DMS53 treated with DMSO at 0.1 percent for 48 hours (cell line): ENCODE measurements at regions not wholly inside any gene's neighbourhood (a gene's known extent, or its start where the extent isn't known, plus 50 kb on each side); places are given as distances from the start of the nearest gene placed in this dataset.

Experiments used
- DNase-seq: peaks from one replicate; lab custom pipeline; 2025; ENCODE audit not compliant: unreplicated experiment; lab: John Stamatoyannopoulos, UW

DNA sequence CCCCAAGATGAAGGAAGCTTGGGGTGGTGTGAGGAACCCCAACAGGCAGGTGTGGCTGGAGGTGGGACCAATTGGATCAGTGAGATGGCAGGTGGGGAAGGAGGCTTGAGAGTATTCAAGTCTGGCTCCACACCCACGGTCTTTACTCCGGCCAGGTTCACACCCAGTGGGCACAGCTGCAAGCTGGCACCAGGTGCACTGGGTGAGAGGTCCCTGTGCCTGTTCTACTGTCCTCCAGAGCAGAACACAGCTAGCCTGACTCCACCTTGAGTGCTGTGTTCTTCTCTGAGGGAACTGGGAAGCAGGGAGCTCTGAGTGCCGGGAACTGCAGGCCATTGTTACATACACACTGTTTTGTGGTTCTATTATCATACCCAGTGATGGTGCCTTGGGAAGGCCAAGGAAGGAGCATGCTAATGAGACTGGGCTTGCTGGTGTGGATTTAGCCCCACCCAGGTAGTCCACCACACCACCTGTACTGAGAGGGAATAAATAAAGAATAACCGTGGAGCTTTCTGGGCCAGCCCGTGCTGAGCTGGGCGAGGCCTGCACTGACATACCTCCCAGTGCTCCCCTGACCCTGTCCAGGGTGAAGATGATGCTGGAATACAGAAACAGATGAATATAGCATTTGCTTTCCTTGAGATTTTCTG is 93.4 kb downstream of the ABHD5 start:
- DNase-seq, result no peak

DNA sequence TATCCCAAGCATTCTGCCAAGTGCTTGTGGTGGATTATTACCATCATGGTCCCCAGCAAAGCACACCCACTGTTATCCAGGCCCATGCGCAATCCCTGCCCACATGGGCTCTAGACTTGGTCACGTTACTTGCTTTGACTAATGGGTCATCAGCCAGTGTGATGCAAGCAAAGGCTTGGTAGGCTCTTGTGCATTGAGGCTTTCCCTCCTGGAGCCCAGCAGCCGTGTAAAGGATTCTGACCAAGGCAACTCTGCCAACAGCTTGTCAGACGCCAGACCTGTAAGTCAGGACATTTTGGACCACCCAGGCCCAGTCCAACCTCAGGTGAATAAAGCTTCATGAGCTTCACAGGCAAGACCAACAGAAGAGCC is 93.9 kb downstream of the ABHD5 start:
- DNase-seq, result no peak

DNA sequence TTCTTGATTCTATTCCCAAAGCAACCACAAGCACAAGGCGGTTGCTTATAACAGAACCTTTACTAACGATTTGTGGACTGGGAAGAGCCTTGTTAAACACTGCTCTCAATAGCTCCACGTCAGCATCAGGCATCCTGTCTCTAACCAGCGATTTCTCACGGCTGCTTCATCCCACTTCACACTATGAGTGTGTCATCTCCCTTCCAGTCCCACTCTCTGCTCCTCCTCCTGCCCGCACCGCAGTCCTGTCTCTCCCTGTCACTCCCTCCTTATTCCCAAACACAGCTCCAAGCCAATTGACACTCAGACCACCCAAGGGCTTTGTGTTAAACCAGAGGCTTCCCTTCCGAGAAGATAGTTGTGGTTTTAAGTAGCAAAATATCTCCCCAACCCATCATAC is 94.8 kb downstream of the ABHD5 start:
- DNase-seq, result no peak

GRCh38 chr3:43786102-43786501 is 95.4 kb downstream of the ABHD5 start:
- DNase-seq, result no peak

DNA sequence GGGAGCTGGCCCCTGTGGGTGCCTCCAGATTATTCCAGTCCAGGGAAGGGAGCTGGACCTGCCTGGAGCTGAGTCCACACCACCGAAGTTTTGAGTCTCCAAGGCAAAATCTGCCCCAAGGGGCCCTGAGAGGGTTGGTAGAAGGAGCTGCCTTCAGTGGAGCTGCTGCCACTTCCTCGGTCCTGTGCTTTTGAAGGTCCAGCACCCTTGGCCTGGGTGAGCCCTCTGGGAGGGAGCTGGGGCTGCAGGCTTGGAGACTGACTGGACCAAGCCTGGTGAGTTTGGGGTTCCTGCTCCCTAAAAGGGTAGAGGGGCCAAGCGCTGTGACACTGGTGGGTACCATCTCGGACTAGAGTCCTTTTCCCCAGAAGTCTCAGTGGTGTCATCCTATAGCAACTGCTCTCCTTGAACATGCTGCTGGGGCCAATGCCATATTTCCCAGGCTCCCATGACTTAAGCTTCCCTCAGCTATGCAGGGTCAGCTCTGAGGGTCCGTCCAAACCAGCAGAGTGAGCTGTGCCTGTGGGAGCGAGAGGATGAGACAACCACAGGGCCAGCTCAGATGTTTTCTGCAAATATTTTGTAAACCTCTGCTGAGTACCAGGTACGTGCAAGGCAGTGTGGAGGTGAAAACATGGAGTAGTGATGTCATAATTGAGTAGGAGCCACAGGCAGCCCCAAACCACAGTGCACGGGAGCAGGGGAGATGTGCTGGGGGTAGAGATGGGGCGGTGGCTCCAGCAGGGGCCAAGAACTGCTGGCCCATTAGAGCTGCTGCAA is 96.0 kb downstream of the ABHD5 start:
- DNase-seq, result no peak

DNA sequence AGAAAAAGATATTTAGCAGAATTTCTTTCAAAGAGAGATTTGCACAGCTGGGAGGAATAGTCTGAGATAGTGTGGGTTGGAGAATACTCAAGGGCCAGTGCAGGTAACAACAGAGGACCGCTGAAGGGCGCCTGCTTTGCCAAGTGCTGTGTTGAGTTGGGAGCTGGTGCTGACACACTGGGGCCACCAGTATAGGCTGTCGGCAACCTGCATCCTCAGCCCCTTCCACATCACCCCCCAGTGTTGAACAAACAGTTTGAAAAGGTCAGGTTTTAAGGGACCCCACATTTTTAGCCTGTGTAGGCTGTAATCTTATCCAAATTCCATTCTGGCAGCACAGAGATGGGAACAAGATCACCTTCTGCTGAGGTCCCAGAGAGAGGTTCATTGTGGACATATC is 96.6 kb downstream of the ABHD5 start:
- no peak for DNase-seq

GRCh38 chr3:43789028-43789427 is 98.3 kb downstream of the ABHD5 start:
- no peak for DNase-seq

DNA sequence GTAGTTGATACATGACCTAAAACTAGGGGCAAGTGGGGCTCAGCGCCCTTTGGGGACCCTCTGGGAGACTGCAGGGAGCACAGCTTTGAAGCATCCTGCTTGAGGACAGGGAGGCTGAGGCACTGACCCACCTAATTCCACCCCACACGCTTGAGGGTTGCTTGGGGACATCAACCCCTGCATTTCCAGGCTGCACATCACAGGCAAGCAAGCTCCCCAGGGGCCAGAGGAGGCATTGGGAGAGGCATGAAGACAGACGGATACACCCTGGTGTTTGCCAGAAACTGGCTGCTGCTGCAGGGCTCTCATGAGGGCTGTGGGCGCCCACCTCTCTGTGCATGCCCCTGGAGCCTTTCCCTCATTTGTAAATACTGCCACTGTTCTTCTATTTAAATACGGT is 99.3 kb downstream of the ABHD5 start:
- DNase-seq, result no peak

GRCh38 chr3:43790476-43790875 is 99.7 kb downstream of the ABHD5 start:
- no peak for DNase-seq

DNA sequence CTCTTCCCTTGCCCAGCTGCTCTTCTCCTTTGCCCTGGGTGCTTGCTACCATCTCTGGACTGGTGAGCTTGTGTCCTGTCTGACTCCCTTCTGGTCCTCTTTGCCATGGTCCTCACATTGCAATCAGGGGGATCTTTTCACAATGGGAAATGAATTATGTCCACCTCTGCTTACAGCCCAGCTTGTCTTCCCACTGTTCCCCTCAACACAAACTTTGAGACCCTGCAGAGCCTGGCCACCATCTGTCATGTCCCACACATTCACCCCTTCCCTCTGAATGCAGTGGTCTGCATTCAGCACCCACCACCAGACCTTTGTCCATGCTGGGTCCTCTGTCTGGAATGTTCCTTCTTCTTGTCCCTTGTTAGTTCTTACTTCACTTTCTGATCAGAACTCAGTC is 100.5 kb downstream of the ABHD5 start:
- DNase-seq, result no peak

DNA sequence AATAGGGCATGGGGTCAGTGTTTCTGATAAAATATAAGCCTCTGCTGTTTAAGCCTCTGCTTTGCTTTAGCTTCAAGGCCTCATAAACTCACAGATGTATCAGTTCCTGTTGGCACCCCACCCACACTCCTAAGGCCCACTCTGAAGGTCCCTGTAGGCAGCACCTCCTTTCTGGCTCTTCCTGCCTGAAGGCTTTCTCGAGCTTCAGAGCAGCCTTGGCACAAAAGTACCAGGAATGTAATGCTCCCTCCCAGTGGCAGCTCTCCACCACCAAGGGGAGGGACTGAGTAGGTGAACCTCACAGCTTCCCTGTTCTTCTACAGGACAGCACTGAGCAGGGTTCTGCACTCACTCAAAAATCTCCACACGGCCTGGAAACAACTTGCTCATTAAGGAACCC is 102.2 kb downstream of the ABHD5 start:
- no peak for DNase-seq

DNA sequence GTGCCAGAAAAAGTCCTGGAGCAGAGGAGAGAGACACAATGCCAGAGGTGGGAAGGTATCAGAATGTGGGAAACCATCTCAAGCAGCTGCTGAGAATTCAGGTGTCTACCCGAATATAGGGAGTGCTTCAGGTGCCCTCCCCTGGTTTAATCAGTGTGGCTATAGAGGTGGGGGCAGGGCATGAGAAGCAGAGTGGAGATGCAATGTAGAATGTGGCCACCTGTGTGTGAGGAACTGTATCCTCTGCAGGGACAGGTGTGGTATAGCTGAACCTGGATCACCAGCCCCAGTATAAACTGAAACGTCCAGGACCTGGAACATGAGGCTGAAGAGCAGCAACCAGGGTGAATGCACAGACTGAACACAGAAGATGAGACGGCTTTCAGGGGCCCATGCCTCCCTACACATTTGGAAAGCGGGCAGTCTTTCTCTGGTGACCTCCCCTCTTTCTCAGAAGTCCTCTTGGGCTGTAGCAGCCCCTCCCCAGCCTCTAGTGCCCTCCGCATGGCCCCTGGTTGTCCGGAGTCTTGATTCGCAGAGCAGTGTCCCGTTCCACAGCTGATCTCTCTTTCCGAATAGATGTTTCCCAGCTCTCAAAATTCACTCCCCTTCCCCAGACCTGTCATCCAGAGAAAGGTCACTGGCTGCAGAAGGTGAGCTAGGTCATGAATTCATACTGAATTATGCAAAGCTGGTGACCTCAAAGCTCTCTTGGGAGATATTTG is 103.1 kb downstream of the ABHD5 start:
- DNase-seq, result no peak

GRCh38 chr3:43794776-43795175 is 104.0 kb downstream of the ABHD5 start:
- DNase-seq, result no peak

DNA sequence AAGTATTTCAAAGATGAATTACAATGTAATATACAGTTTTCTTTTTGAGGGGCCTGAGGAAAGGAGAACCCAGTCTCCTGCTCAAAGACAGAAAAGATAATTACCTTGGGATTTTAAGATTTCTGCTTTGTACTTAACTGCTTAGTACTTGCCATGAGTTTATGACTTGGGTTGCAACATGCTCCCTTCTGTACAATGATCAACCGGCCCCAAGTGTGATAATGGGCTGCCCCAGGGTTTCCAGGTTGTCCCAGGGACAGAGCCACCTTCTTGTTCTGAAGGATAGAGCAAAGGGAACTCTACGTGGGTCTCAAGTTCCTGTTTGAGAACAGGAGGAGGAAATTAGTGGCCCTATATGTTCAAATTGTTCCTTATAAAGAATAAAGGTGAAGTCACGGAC is 104.8 kb downstream of the ABHD5 start:
- no peak for DNase-seq

- no peak for DNase-seq
These were observed 105.4 kb downstream of the ABHD5 start for GRCh38 chr3:43796041-43796596.

- DNase-seq, result no peak
These were observed 107.1 kb downstream of the ABHD5 start for GRCh38 chr3:43797794-43798193.

- DNase-seq, result no peak
These were observed 120.1 kb downstream of the ABHD5 start for GRCh38 chr3:43810797-43811196.

DNA sequence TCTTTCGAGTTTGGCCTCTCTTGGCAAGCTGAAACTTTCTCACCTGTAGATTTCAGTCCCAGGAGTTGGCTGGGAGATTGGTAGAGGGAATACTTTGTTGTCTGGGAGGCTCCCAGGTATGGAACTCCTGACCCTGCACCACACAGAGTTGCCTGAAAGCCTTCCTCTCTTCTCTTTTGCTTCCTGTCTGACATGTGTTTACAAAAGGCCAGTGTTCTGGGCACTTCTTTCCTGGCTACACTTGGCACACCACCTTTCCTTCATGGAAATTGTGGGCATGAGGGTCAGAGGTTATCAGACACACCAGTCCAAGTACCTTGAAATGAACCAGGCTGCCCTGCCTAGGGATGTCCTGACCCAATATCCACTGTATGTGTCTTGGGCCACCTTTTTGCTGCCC is 123.7 kb downstream of the ABHD5 start:
- no peak for DNase-seq

- no peak for DNase-seq
These were observed 125.6 kb downstream of the ABHD5 start for GRCh38 chr3:43816372-43816771.

GRCh38 chr3:43817064-43817463 is 126.3 kb downstream of the ABHD5 start:
- no peak for DNase-seq

GRCh38 chr3:43817825-43818224 is 127.1 kb downstream of the ABHD5 start:
- DNase-seq, result no peak

DNA sequence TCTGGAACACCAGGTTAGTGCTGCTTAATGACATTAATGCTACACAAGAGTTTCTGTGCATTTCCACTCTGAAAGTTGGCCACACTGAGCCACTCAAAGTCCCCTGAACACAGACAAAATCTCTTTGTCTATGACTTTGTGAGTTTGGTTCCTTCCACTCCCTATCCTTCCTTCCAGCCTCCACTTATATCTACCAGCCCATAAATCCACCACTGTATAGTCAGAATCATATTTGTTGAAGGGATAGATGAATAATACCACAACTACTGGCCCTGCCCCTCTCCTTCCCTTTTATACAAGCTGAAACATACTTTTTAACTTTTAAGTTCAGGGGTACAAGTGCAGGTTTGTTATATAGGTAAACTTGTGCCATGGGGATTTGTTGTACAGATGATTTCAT is 127.5 kb downstream of the ABHD5 start:
- DNase-seq, result no peak
